Ishikawa (cell line): ENCODE measurements at regions not wholly inside any gene's neighbourhood (a gene's known extent, or its start where the extent isn't known, plus 50 kb on each side); places are given as distances from the start of the nearest gene placed in this dataset.

ENCODE experiments used
- CREB1 ChIP-seq: IDR thresholded peaks from 2 replicates; pipeline ENCODE4 v1.6.1; 2012; ENCODE audit warnings: low read depth
- FOXM1 ChIP-seq: IDR thresholded peaks from 2 replicates; pipeline ENCODE4 v1.6.1; 2012; ENCODE audit warnings: low read depth, borderline replicate concordance
- MAX ChIP-seq: IDR thresholded peaks from 2 replicates; pipeline ENCODE4 v1.6.1; 2012
- USF1 ChIP-seq: IDR thresholded peaks from 2 replicates; pipeline ENCODE4 v1.6.1; 2012
- YY1 ChIP-seq: IDR thresholded peaks from 2 replicates; pipeline ENCODE4 v1.6.1; 2012; ENCODE audit warnings: low read depth

DNA sequence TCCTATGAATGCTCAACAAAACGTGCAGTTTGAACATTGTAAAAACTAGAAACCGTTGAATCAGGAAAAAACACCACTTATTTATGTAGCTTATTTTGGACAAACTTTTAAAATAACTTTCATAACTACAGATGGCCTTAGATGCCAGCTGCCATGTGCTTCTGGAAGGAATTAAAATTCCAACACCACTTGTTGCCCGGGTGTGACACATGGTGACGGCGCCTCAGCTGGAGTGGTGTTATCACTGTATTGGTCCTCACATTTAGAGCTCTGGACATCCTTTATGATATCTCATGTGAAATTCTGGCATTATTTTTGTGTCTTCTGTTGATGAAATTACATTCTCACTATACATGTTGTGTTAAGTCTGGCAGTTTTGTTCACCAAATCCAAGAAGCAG is 211.0 kb downstream of the IPO8 start:
- TF ChIP-seq MAX, result no peak
- no peak for TF ChIP-seq YY1
- no peak for TF ChIP-seq FOXM1
- TF ChIP-seq USF1, result no peak
- TF ChIP-seq CREB1, result no peak
